ENCODE measurements at regions not wholly inside any gene's neighbourhood (a gene's known extent, or its start where the extent isn't known, plus 50 kb on each side); places are given as distances from the start of the nearest gene placed in this dataset.

- H3K4me1 Mint-ChIP-seq = no peaks in the 10 kb centered on the region
- no CpG with 5 or more reads among the region's 2 CpGs for WGBS, 2 experiments (ENCODE audit: insufficient coverage in 1 of 2, insufficient read length in 1 of 2)
- no peaks in the 10 kb centered on the region for H3K36me3 ChIP-seq (ENCODE audit: control insufficient read depth, insufficient read depth, low read length)
- no peaks in the 10 kb centered on the region for H3K9me3 ChIP-seq (ENCODE audit: control insufficient read depth, low read length)
- no peak for DNase-seq
- no peak for TF ChIP-seq CTCF (conservative IDR thresholded peaks at IDR 0.05)
- H3K9me3 Mint-ChIP-seq = no peaks in the 10 kb centered on the region
- no peak overlapping the region for H3K9ac ChIP-seq (ENCODE audit: extremely low read depth, low read length, poor library complexity, severe bottlenecking)
- no peaks in the 10 kb centered on the region for H3K27me3 ChIP-seq (ENCODE audit: control insufficient read depth, insufficient read depth, low read length, poor library complexity, severe bottlenecking)
- no peak overlapping the region for H3K27ac ChIP-seq (ENCODE audit: low read depth, low read length)
- H3K36me3 Mint-ChIP-seq (ENCODE audit: low read depth) = no peaks in the 10 kb centered on the region
- no peak overlapping the region for H3K4me3 ChIP-seq (ENCODE audit: low read length)
- no peak overlapping the region for H3K4me3 Mint-ChIP-seq
- H3K27me3 Mint-ChIP-seq (ENCODE audit: insufficient read depth) = no peaks in the 10 kb centered on the region
- H3K27ac Mint-ChIP-seq = no peak overlapping the region
- H3K4me1 ChIP-seq (ENCODE audit: control insufficient read depth, insufficient read depth, low read length) = no peaks in the 10 kb centered on the region
Measured at GRCh38 chr13:70330697-70331361, 222.6 kb upstream of the KLHL1 start.

- Histone ChIP-seq H3K27ac (ENCODE audit: low read depth, low read length) (no peak overlapping the region), H3K4me1 (ENCODE audit: control insufficient read depth, insufficient read depth, low read length) (no peaks in the 10 kb centered on the region), H3K9me3 (ENCODE audit: control insufficient read depth, low read length) (no peaks in the 10 kb centered on the region), H3K27me3 (ENCODE audit: control insufficient read depth, insufficient read depth, low read length, poor library complexity, severe bottlenecking) (no peaks in the 10 kb centered on the region), H3K36me3 (ENCODE audit: control insufficient read depth, insufficient read depth, low read length) (no peaks in the 10 kb centered on the region), H3K4me3 (ENCODE audit: low read length) (no peak overlapping the region), H3K9ac (ENCODE audit: extremely low read depth, low read length, poor library complexity, severe bottlenecking) (no peak overlapping the region)
- TF ChIP-seq CTCF (conservative IDR thresholded peaks at IDR 0.05) = no peak
- H3K4me3 Mint-ChIP-seq = no peak overlapping the region
- no peak for DNase-seq
- no peaks in the 10 kb centered on the region for H3K36me3 Mint-ChIP-seq (ENCODE audit: low read depth)
- no peaks in the 10 kb centered on the region for H3K27me3 Mint-ChIP-seq (ENCODE audit: insufficient read depth)
- H3K4me1 Mint-ChIP-seq = no peaks in the 10 kb centered on the region
- 86 to 100% methylated on average over 1 to 2 of the region's 2 CpGs for WGBS, 2 experiments (ENCODE audit: insufficient coverage in 1 of 2, insufficient read length in 1 of 2)
- H3K9me3 Mint-ChIP-seq = no peaks in the 10 kb centered on the region
- H3K27ac Mint-ChIP-seq = no peak overlapping the region
Measured at GRCh38 chr13:70324519-70324918, 216.3 kb upstream of the KLHL1 start.

GRCh38 chr13:70311191-70311590, 202.9 kb upstream of the KLHL1 start:
- Histone ChIP-seq H3K27ac (ENCODE audit: low read depth, low read length) (no peak overlapping the region), H3K36me3 (ENCODE audit: control insufficient read depth, insufficient read depth, low read length) (no peaks in the 10 kb centered on the region), H3K9ac (ENCODE audit: extremely low read depth, low read length, poor library complexity, severe bottlenecking) (no peak overlapping the region), H3K9me3 (ENCODE audit: control insufficient read depth, low read length) (no peaks in the 10 kb centered on the region), H3K27me3 (ENCODE audit: control insufficient read depth, insufficient read depth, low read length, poor library complexity, severe bottlenecking) (no peaks in the 10 kb centered on the region), H3K4me1 (ENCODE audit: control insufficient read depth, insufficient read depth, low read length) (no peaks in the 10 kb centered on the region), H3K4me3 (ENCODE audit: low read length) (no peak overlapping the region)
- DNase-seq = no peak
- Mint-ChIP-seq H3K27ac (peak overlapping the region; percentile 44), H3K27me3 (ENCODE audit: insufficient read depth) (no peaks in the 10 kb centered on the region), H3K36me3 (ENCODE audit: low read depth) (no peaks in the 10 kb centered on the region), H3K4me3 (no peak overlapping the region), H3K9me3 (no peaks in the 10 kb centered on the region), H3K4me1 (no peaks in the 10 kb centered on the region)
- WGBS, 2 experiments (ENCODE audit: insufficient coverage in 1 of 2, insufficient read length in 1 of 2) = 97% methylated on average over 2 of the region's 2 CpGs; no CpG with 5 or more reads in 1 of the 2 experiments
- TF ChIP-seq CTCF (conservative IDR thresholded peaks at IDR 0.05) = no peak

Measured in endodermal cell (in vitro differentiated cells).